ENCODE measurements at regions not wholly inside any gene's neighbourhood (a gene's known extent, or its start where the extent isn't known, plus 50 kb on each side); places are given as distances from the start of the nearest gene placed in this dataset.

GRCh38 chr5:57386958-57387357, 95.7 kb downstream of the ACTBL2 start:
- TF ChIP-seq, protein P1, sequence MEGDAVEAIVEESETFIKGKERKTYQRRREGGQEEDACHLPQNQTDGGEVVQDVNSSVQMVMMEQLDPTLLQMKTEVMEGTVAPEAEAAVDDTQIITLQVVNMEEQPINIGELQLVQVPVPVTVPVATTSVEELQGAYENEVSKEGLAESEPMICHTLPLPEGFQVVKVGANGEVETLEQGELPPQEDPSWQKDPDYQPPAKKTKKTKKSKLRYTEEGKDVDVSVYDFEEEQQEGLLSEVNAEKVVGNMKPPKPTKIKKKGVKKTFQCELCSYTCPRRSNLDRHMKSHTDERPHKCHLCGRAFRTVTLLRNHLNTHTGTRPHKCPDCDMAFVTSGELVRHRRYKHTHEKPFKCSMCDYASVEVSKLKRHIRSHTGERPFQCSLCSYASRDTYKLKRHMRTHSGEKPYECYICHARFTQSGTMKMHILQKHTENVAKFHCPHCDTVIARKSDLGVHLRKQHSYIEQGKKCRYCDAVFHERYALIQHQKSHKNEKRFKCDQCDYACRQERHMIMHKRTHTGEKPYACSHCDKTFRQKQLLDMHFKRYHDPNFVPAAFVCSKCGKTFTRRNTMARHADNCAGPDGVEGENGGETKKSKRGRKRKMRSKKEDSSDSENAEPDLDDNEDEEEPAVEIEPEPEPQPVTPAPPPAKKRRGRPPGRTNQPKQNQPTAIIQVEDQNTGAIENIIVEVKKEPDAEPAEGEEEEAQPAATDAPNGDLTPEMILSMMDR (optimal IDR thresholded peaks at IDR 0.05 in 1 of 3, IDR thresholded peaks at IDR 0.05 in 1 of 3, conservative IDR thresholded peaks at IDR 0.05 in 1 of 3; ENCODE audit: extremely low read depth in 1 of 3, insufficient read depth in 2 of 3, low read length in 3 of 3): no peak
- no peak for TF ChIP-seq EZH2 (IDR thresholded peaks at IDR 0.05; ENCODE audit: low read length)

Measured in keratinocyte (primary cell).